ENCODE measurements at regions not wholly inside any gene's neighbourhood (a gene's known extent, or its start where the extent isn't known, plus 50 kb on each side); places are given as distances from the start of the nearest gene placed in this dataset.
A peak's percentile ranks its signal among the peaks of the same experiment; 100 is the strongest.

- DNase-seq, result no peak
These were observed 106.9 kb upstream of the ADGRF1 start for GRCh38 chr6:47149066-47149465.

GRCh38 chr6:47147836-47148344 lies 105.8 kb upstream of the ADGRF1 start:
- DNase-seq, result no peak

GRCh38 chr6:47147175-47147727 lies 105.1 kb upstream of the ADGRF1 start:
- DNase-seq, result no peak

- no peak for DNase-seq
These were observed 104.5 kb upstream of the ADGRF1 start for GRCh38 chr6:47146431-47147174.

- DNase-seq, result no peak
These were observed 103.1 kb upstream of the ADGRF1 start for GRCh38 chr6:47145212-47145611.

GRCh38 chr6:47144306-47144705 lies 102.2 kb upstream of the ADGRF1 start:
- no peak for DNase-seq

- DNase-seq, result no peak
These were observed 99.8 kb upstream of the ADGRF1 start for GRCh38 chr6:47141963-47142362.

- DNase-seq, result no peak
These were observed 99.0 kb upstream of the ADGRF1 start for GRCh38 chr6:47141171-47141570.

GRCh38 chr6:47138046-47138445 lies 95.9 kb upstream of the ADGRF1 start:
- no peak for DNase-seq

GRCh38 chr6:47137073-47137472 lies 94.9 kb upstream of the ADGRF1 start:
- DNase-seq, result no peak

- no peak for DNase-seq
These were observed 93.6 kb upstream of the ADGRF1 start for GRCh38 chr6:47135772-47136171.

GRCh38 chr6:47134476-47135189 lies 92.5 kb upstream of the ADGRF1 start:
- DNase-seq, result no peak

- DNase-seq, result no peak
These were observed 91.3 kb upstream of the ADGRF1 start for GRCh38 chr6:47133230-47134000.

- no peak for DNase-seq
These were observed 90.6 kb upstream of the ADGRF1 start for GRCh38 chr6:47132724-47133123.

GRCh38 chr6:47131773-47132172 lies 89.6 kb upstream of the ADGRF1 start:
- no peak for DNase-seq

GRCh38 chr6:47130086-47130485 lies 88.0 kb upstream of the ADGRF1 start:
- DNase-seq, result no peak

- DNase-seq, result no peak
These were observed 87.0 kb upstream of the ADGRF1 start for GRCh38 chr6:47129129-47129528.

GRCh38 chr6:47126647-47127391 lies 84.7 kb upstream of the ADGRF1 start:
- DNase-seq, result peak; percentile 35

- DNase-seq, result no peak
These were observed 76.5 kb upstream of the ADGRF1 start for GRCh38 chr6:47118611-47119010.

GRCh38 chr6:47117314-47117713 lies 75.2 kb upstream of the ADGRF1 start:
- DNase-seq, result no peak

- DNase-seq, result no peak
These were observed 74.5 kb upstream of the ADGRF1 start for GRCh38 chr6:47116606-47117005.

- no peak for DNase-seq
These were observed 74.0 kb upstream of the ADGRF1 start for GRCh38 chr6:47116086-47116485.

Measured in femur (tissue), 1 donor.